ENCODE measurements at regions not wholly inside any gene's neighbourhood (a gene's known extent, or its start where the extent isn't known, plus 50 kb on each side); places are given as distances from the start of the nearest gene placed in this dataset.
"Not testable (repeated sequence)": the region's sequence is repeated elsewhere in the genome, so short reads cannot be mapped to it uniquely, and the experiment has no call there.

GRCh38 chr12:68392376-68392775, 60.2 kb upstream of the MDM1 start:
- H3K4me3 ChIP-seq (ENCODE audit: low read length), result no peak overlapping the region
- H3K27me3 Mint-ChIP-seq (ENCODE audit: insufficient read depth), result no peaks in the 10 kb centered on the region
- no peak for DNase-seq
- no peak for TF ChIP-seq CTCF (conservative IDR thresholded peaks at IDR 0.05)
- H3K27ac ChIP-seq (ENCODE audit: low read depth, low read length), result no peak overlapping the region
- H3K9me3 Mint-ChIP-seq, result peaks cover 12% of the 10 kb centered on the region
- H3K4me1 Mint-ChIP-seq, result peaks cover 2% of the 10 kb centered on the region
- H3K4me3 Mint-ChIP-seq, result no peak overlapping the region
- peaks cover 9% of the 10 kb centered on the region for H3K9me3 ChIP-seq (ENCODE audit: control insufficient read depth, low read length)
- no peaks in the 10 kb centered on the region for H3K36me3 Mint-ChIP-seq (ENCODE audit: low read depth)
- H3K9ac ChIP-seq (ENCODE audit: extremely low read depth, low read length, poor library complexity, severe bottlenecking), result no peak overlapping the region
- no peaks in the 10 kb centered on the region for H3K4me1 ChIP-seq (ENCODE audit: control insufficient read depth, insufficient read depth, low read length)
- H3K27me3 ChIP-seq (ENCODE audit: control insufficient read depth, insufficient read depth, low read length, poor library complexity, severe bottlenecking), result no peaks in the 10 kb centered on the region
- H3K27ac Mint-ChIP-seq, result no peak overlapping the region
- no peaks in the 10 kb centered on the region for H3K36me3 ChIP-seq (ENCODE audit: control insufficient read depth, insufficient read depth, low read length)

DNA sequence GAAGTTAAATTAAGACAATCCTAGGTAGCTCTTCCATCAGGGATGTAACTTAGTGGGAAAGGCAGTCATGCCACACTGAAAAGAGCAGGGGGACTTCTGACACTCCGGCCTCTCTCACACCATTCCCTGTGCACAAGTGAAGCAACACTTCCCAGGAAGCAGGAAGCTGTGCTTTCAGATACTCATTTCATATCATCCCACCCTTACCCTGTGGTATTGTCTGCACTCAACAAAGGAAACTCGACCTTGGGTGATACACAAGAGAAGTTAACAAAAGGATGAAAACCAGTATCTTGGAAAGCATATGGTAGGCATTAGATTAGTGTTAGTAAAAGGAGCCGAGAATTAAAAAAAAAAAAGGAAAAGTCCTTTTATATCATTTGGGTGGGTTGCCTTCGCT, 61.3 kb upstream of the MDM1 start:
- Mint-ChIP-seq H3K4me3 (no peak overlapping the region), H3K36me3 (ENCODE audit: low read depth) (no peaks in the 10 kb centered on the region), H3K27ac (no peak overlapping the region), H3K4me1 (peaks cover 2% of the 10 kb centered on the region), H3K9me3 (peaks cover 12% of the 10 kb centered on the region), H3K27me3 (ENCODE audit: insufficient read depth) (no peaks in the 10 kb centered on the region)
- no peaks in the 10 kb centered on the region for H3K36me3 ChIP-seq (ENCODE audit: control insufficient read depth, insufficient read depth, low read length)
- 84 to 91% methylated on average over 3 to 4 of the region's 4 CpGs for WGBS, 2 experiments (ENCODE audit: insufficient coverage in 1 of 2, insufficient read length in 1 of 2)
- no peak overlapping the region for H3K4me3 ChIP-seq (ENCODE audit: low read length)
- H3K27ac ChIP-seq (ENCODE audit: low read depth, low read length), result no peak overlapping the region
- peaks cover 9% of the 10 kb centered on the region for H3K9me3 ChIP-seq (ENCODE audit: control insufficient read depth, low read length)
- H3K4me1 ChIP-seq (ENCODE audit: control insufficient read depth, insufficient read depth, low read length), result no peaks in the 10 kb centered on the region
- no peak for DNase-seq
- no peak for TF ChIP-seq CTCF (conservative IDR thresholded peaks at IDR 0.05)
- no peak overlapping the region for H3K9ac ChIP-seq (ENCODE audit: extremely low read depth, low read length, poor library complexity, severe bottlenecking)
- no peaks in the 10 kb centered on the region for H3K27me3 ChIP-seq (ENCODE audit: control insufficient read depth, insufficient read depth, low read length, poor library complexity, severe bottlenecking)

DNA sequence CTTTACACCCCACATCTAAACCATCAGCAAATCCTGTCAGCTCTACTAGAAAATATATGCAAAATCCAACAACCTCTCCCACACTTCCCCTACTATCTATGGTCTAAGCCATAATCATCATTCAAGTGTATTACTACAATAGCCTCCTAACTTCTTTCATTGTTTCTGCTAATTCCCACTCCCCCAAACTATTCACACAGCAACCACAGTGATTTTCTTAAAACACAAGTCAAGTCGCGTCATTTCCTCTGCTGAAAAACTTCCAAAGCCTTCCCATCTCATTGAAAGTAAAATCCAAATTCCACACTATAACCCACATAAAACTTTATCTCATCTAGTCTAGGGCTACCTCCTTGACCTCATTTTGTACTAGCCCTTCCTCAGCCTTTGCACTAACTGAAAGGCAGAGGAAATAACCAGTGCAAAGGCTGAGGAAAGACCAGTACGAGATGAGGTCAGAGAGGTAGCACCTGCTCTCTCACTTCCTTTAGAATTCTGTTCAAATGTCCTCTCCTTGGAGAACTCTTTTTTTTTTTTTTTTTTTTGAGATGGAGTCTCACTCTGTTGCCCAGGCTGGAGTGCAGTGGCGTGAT, 65.5 kb upstream of the MDM1 start:
- H3K4me1 Mint-ChIP-seq, result peaks cover 2% of the 10 kb centered on the region
- no peaks in the 10 kb centered on the region for H3K4me1 ChIP-seq (ENCODE audit: control insufficient read depth, insufficient read depth, low read length)
- H3K9me3 ChIP-seq (ENCODE audit: control insufficient read depth, low read length), result no peaks in the 10 kb centered on the region
- no peak for DNase-seq
- no peaks in the 10 kb centered on the region for H3K9me3 Mint-ChIP-seq
- TF ChIP-seq CTCF (conservative IDR thresholded peaks at IDR 0.05), result no peak
- no peak overlapping the region for H3K27ac ChIP-seq (ENCODE audit: low read depth, low read length)
- no peaks in the 10 kb centered on the region for H3K27me3 ChIP-seq (ENCODE audit: control insufficient read depth, insufficient read depth, low read length, poor library complexity, severe bottlenecking)
- H3K9ac ChIP-seq (ENCODE audit: extremely low read depth, low read length, poor library complexity, severe bottlenecking), result no peak overlapping the region
- H3K27me3 Mint-ChIP-seq (ENCODE audit: insufficient read depth), result no peaks in the 10 kb centered on the region
- H3K4me3 Mint-ChIP-seq, result no peak overlapping the region
- H3K36me3 Mint-ChIP-seq (ENCODE audit: low read depth), result no peaks in the 10 kb centered on the region
- no peak overlapping the region for H3K4me3 ChIP-seq (ENCODE audit: low read length)
- H3K27ac Mint-ChIP-seq, result no peak overlapping the region
- WGBS, 2 experiments (ENCODE audit: insufficient coverage in 1 of 2, insufficient read length in 1 of 2), result 98% methylated on average over 4 of the region's 4 CpGs
- H3K36me3 ChIP-seq (ENCODE audit: control insufficient read depth, insufficient read depth, low read length), result no peaks in the 10 kb centered on the region

- not testable (repeated sequence) for H3K27ac Mint-ChIP-seq; H3K9ac ChIP-seq (ENCODE audit: extremely low read depth, low read length, poor library complexity, severe bottlenecking); H3K9me3 ChIP-seq (ENCODE audit: control insufficient read depth, low read length); H3K36me3 ChIP-seq (ENCODE audit: control insufficient read depth, insufficient read depth, low read length); DNase-seq; H3K4me1 Mint-ChIP-seq; H3K27me3 ChIP-seq (ENCODE audit: control insufficient read depth, insufficient read depth, low read length, poor library complexity, severe bottlenecking); H3K4me3 Mint-ChIP-seq; H3K36me3 Mint-ChIP-seq (ENCODE audit: low read depth); H3K4me1 ChIP-seq (ENCODE audit: control insufficient read depth, insufficient read depth, low read length); H3K27ac ChIP-seq (ENCODE audit: low read depth, low read length); H3K9me3 Mint-ChIP-seq; H3K4me3 ChIP-seq (ENCODE audit: low read length); H3K27me3 Mint-ChIP-seq (ENCODE audit: insufficient read depth)
- 89 to 98% methylated on average over 1 to 2 of the region's 6 CpGs for WGBS, 2 experiments (ENCODE audit: insufficient coverage in 1 of 2, insufficient read length in 1 of 2)
Measured at GRCh38 chr12:68398689-68399088, 66.5 kb upstream of the MDM1 start.
